ENCODE measurements at regions not wholly inside any gene's neighbourhood (a gene's known extent, or its start where the extent isn't known, plus 50 kb on each side); places are given as distances from the start of the nearest gene placed in this dataset.

DNA sequence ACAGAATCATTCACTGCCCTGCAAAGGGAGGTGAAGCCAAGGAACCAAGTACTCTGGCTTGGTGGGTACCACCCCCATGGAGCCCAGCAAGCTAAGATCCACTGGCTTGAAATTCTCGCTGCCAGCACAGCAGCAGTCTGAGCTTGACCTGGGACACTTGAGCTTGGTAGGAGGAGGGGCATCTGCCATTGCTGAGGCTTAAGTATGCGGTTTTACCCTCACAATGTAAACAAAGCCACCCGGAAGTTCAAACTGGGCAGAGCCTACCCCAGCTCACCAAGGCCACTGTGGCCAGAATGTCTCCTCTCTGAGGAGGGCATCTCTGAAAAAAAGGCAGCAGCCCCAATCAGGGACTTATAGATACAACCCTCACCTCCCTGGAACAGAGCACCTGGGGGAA is 1050.0 kb upstream of the GHITM start:
- TF ChIP-seq, protein P1, sequence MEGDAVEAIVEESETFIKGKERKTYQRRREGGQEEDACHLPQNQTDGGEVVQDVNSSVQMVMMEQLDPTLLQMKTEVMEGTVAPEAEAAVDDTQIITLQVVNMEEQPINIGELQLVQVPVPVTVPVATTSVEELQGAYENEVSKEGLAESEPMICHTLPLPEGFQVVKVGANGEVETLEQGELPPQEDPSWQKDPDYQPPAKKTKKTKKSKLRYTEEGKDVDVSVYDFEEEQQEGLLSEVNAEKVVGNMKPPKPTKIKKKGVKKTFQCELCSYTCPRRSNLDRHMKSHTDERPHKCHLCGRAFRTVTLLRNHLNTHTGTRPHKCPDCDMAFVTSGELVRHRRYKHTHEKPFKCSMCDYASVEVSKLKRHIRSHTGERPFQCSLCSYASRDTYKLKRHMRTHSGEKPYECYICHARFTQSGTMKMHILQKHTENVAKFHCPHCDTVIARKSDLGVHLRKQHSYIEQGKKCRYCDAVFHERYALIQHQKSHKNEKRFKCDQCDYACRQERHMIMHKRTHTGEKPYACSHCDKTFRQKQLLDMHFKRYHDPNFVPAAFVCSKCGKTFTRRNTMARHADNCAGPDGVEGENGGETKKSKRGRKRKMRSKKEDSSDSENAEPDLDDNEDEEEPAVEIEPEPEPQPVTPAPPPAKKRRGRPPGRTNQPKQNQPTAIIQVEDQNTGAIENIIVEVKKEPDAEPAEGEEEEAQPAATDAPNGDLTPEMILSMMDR (conservative IDR thresholded peaks at IDR 0.05): no peak
- TF ChIP-seq EZH2 (IDR thresholded peaks at IDR 0.05; ENCODE audit: low read depth): no peak
